HCT116 (cell line): ENCODE measurements at regions not wholly inside any gene's neighbourhood (a gene's known extent, or its start where the extent isn't known, plus 50 kb on each side); places are given as distances from the start of the nearest gene placed in this dataset.

Source experiments
- ATAC-seq: fragments of 200-7000 bp; cut with Tn5 transposase; 2 replicates; pipeline ENCODE4 v1.9.1; 2020; ENCODE audit warnings: mild to moderate bottlenecking, moderate library complexity
- BruUV-seq: library from RNA; stranded (reverse); fragments of 400-500 nt; replicated peaks from 2 replicates; lab custom pipeline; 2021; lab: Mats Ljungman, UMichigan
- CTCF ChIA-PET: fragments of 300-600 bp; sonication (Branson Sonifier 250); formaldehyde crosslinking; loops from one replicate; lab custom pipeline; 2021; ENCODE audit warnings: antibody characterized with exemption; lab: Charles Lee
- POLR2A ChIA-PET: fragments of 300-600, 350-600 bp; sonication (Branson Sonifier 250); formaldehyde crosslinking; loops from one replicate; lab custom pipeline; 2021; ENCODE audit warnings: antibody characterized with exemption; lab: Charles Lee
- RAD21 ChIA-PET, 2 experiments: fragments of 300-600 bp; sonication (Branson Sonifier 250); formaldehyde crosslinking; loops; one replicate each; lab custom pipeline; 2023; ENCODE audit warnings: low total read pairs in 2 of 2; ENCODE audit not compliant: uncharacterized antibody in 2 of 2, unreplicated experiment in 2 of 2, low non-redundant PET in 1 of 2; lab: Charles Lee
- DNase-seq: peaks from one replicate; pipeline ENCODE4 v3.0.0-alpha.2; 2010; ENCODE audit warnings: low read depth, low spot score
- H2AFZ ChIP-seq: fragments of 200-600 bp; shearing (Covaris generic), sonication (generic); 2 replicates; pipeline ENCODE4 v1.6.1; 2017; ENCODE audit warnings: low read depth, mixed run types, mixed read lengths, antibody characterized with exemption, low read length; ENCODE audit not compliant: poor library complexity, severe bottlenecking
- H3K27ac ChIP-seq: 2 replicates; pipeline ENCODE4 v1.5.1; 2012; ENCODE audit warnings: low read depth, low read length
- H3K27me3 ChIP-seq: fragments of 200-600 bp; sonication (generic); 2 replicates; pipeline ENCODE4 v1.6.1; 2016; ENCODE audit warnings: mixed run types, low read length, mixed read lengths; ENCODE audit not compliant: insufficient read depth
- H3K36me3 ChIP-seq, 2 experiments: fragments of 200-500 bp in 1 of 2; fragments of 200-600 bp in 1 of 2; sonication (Bioruptor generic) in 1 of 2; sonication (generic) in 1 of 2; 2 replicates each; pipeline versions ENCODE4 v1.5.1 to v1.6.1; 2014 to 2016; ENCODE audit warnings: low read length in 2 of 2, inconsistent platforms in 1 of 2, mixed read lengths in 1 of 2, mixed run types in 1 of 2; ENCODE audit not compliant: insufficient read depth in 2 of 2, control insufficient read depth in 1 of 2
- H3K4me1 ChIP-seq, 2 experiments: fragments of 200-600 bp in 1 of 2; sonication (generic) in 1 of 2; 2 replicates each; pipeline versions ENCODE4 v1.5.1 to v1.6.1; 2012 to 2017; ENCODE audit warnings: low read length in 2 of 2, inconsistent platforms in 1 of 2, mild to moderate bottlenecking in 1 of 2, mixed read lengths in 1 of 2, mixed run types in 1 of 2, moderate library complexity in 1 of 2; ENCODE audit not compliant: insufficient read depth in 2 of 2, control insufficient read depth in 1 of 2
- H3K4me2 ChIP-seq: fragments of 200-600 bp; sonication (generic); 2 replicates; pipeline ENCODE4 v1.6.1; 2017; ENCODE audit warnings: mixed run types, low read length, mixed read lengths
- H3K4me3 ChIP-seq, 2 experiments: fragments of 200-600 bp in 1 of 2; sonication (generic) in 1 of 2; replicated peaks in 1 of 2; 2 replicates each; pipeline ENCODE4 v1.5.1; 2011 to 2016; ENCODE audit warnings: low read length in 2 of 2, control low read depth in 1 of 2, low read depth in 1 of 2, mild to moderate bottlenecking in 1 of 2, mixed read lengths in 1 of 2, mixed run types in 1 of 2
- H3K79me2 ChIP-seq: fragments of 200-600 bp; sonication (generic); 2 replicates; pipeline ENCODE4 v1.6.1; 2017; ENCODE audit warnings: mild to moderate bottlenecking, mixed run types, low read length, moderate library complexity, mixed read lengths; ENCODE audit not compliant: insufficient read depth
- H3K9ac ChIP-seq: fragments of 200-600 bp; sonication (generic); 2 replicates; pipeline ENCODE4 v1.6.1; 2016; ENCODE audit warnings: low read length, mixed read lengths
- H3K9me2 ChIP-seq: fragments of 200-600 bp; sonication (generic), shearing (Covaris generic); 2 replicates; pipeline ENCODE4 v1.6.1; 2017; ENCODE audit warnings: mixed run types, mild to moderate bottlenecking, moderate library complexity; ENCODE audit not compliant: insufficient read depth
- H3K9me3 ChIP-seq, 2 experiments: fragments of 200-500 bp in 1 of 2; fragments of 200-600 bp in 1 of 2; sonication (Bioruptor generic) in 1 of 2; sonication (generic) in 1 of 2; 2 replicates each; pipeline ENCODE4 v1.6.1; 2014 to 2017; ENCODE audit warnings: low read length in 2 of 2, mixed read lengths in 2 of 2, inconsistent platforms in 1 of 2, low read depth in 1 of 2, mild to moderate bottlenecking in 1 of 2, mixed run types in 1 of 2, moderate library complexity in 1 of 2; ENCODE audit not compliant: control insufficient read depth in 1 of 2, insufficient read depth in 1 of 2
- H4K20me1 ChIP-seq: fragments of 200-600 bp; sonication (generic), shearing (Covaris generic); 2 replicates; pipeline ENCODE4 v1.6.1; 2017; ENCODE audit warnings: mixed run types, mild to moderate bottlenecking, moderate library complexity; ENCODE audit not compliant: insufficient read depth
- ATF3 ChIP-seq: IDR thresholded peaks from 2 replicates; pipeline ENCODE4 v1.6.1; 2012
- CBX3 ChIP-seq: IDR thresholded peaks from 2 replicates; pipeline ENCODE4 v1.6.1; 2012; ENCODE audit warnings: low read depth
- CEBPB ChIP-seq: IDR thresholded peaks from 2 replicates; pipeline ENCODE4 v1.6.1; 2012; ENCODE audit warnings: low read depth
- CTCF ChIP-seq, 3 experiments: fragments of 200-600 bp in 1 of 3; sonication (generic) in 1 of 3; IDR thresholded peaks in 2 of 3; conservative IDR thresholded peaks in 1 of 3; 2 replicates each; pipeline ENCODE4 v1.5.1; 2012 to 2017; ENCODE audit warnings: low read depth in 2 of 3, low read length in 2 of 3, antibody characterized with exemption in 1 of 3, borderline replicate concordance in 1 of 3, control low read depth in 1 of 3, mild to moderate bottlenecking in 1 of 3, mixed read lengths in 1 of 3, mixed run types in 1 of 3, moderate library complexity in 1 of 3; ENCODE audit not compliant: insufficient read depth in 1 of 3
- ELF1 ChIP-seq: IDR thresholded peaks from 2 replicates; pipeline ENCODE4 v1.6.1; 2012; ENCODE audit warnings: low read depth, borderline replicate concordance
- EZH2phosphoT487 ChIP-seq: fragments of 200-600 bp; IDR thresholded peaks from 2 replicates; pipeline ENCODE4 v1.6.1; 2018; ENCODE audit warnings: antibody characterized with exemption, borderline replicate concordance
- FOSL1 ChIP-seq: IDR thresholded peaks from 2 replicates; pipeline ENCODE4 v1.6.1; 2012; ENCODE audit warnings: low read depth
- JUND ChIP-seq: IDR thresholded peaks from 2 replicates; pipeline ENCODE4 v1.6.1; 2012
- MAX ChIP-seq: IDR thresholded peaks from 2 replicates; pipeline ENCODE4 v1.6.1; 2012
- POLR2A ChIP-seq: IDR thresholded peaks from 2 replicates; pipeline ENCODE4 v1.7.0; 2011; ENCODE audit warnings: borderline replicate concordance; ENCODE audit not compliant: insufficient read depth, insufficient read length; ENCODE audit errors: extremely low read depth
- RAD21 ChIP-seq: IDR thresholded peaks from 2 replicates; pipeline ENCODE4 v1.6.1; 2012; ENCODE audit warnings: low read depth, mild to moderate bottlenecking
- REST ChIP-seq: IDR thresholded peaks from 2 replicates; pipeline ENCODE4 v1.6.1; 2012; ENCODE audit warnings: low read depth
- SIN3A ChIP-seq: IDR thresholded peaks from 2 replicates; pipeline ENCODE4 v1.6.1; 2012; ENCODE audit warnings: low read depth
- SP1 ChIP-seq: IDR thresholded peaks from 2 replicates; pipeline ENCODE4 v1.6.1; 2012; ENCODE audit warnings: low read depth
- SRF ChIP-seq: IDR thresholded peaks from 2 replicates; pipeline ENCODE4 v1.6.1; 2012; ENCODE audit warnings: low read depth
- YY1 ChIP-seq: IDR thresholded peaks from 2 replicates; pipeline ENCODE4 v1.6.1; 2011; ENCODE audit warnings: low read length, low read depth, moderate library complexity, mild to moderate bottlenecking; ENCODE audit not compliant: insufficient replicate concordance; ENCODE audit errors: extremely low read depth
- ZBTB33 ChIP-seq: IDR thresholded peaks from 2 replicates; pipeline ENCODE4 v1.6.1; 2011; ENCODE audit warnings: mild to moderate bottlenecking, low read length, moderate library complexity; ENCODE audit not compliant: insufficient replicate concordance; ENCODE audit errors: extremely low read depth
- ZFX ChIP-seq: fragments of 450-650 bp; IDR thresholded peaks from 2 replicates; pipeline ENCODE4 v1.6.1; 2017
- ZNF274 ChIP-seq: fragments of 200-500 bp; sonication (Bioruptor generic); IDR thresholded peaks from 2 replicates; pipeline ENCODE4 v1.6.1; 2014; ENCODE audit warnings: mild to moderate bottlenecking, low read depth, low read length, inconsistent platforms
- intact Hi-C: fragments of 100-400 bp; cut with micrococcal nuclease; formaldehyde crosslinking; loops from 2 replicates; pipeline ENCODE4 v1.10.0; 2022

GRCh38 chr14:83478741-83479140 lies 1945.1 kb upstream of the SEL1L start:
- ChIA-PET RAD21 (no interaction called here), CTCF (no interaction called here), POLR2A (no interaction called here)
- Histone ChIP-seq H3K79me2 (no peaks in the 10 kb centered on the region), H3K36me3 (no peaks in the 10 kb centered on the region), H3K9me3 (peaks cover 5 to 28% of the 10 kb centered on the region in 2 experiments; a peak in 3 of 4 replicates), H3K9me2 (no peaks in the 10 kb centered on the region), H3K27me3 (no peaks in the 10 kb centered on the region), H3K4me3 (no peak overlapping the region), H3K4me2 (no peak overlapping the region), H3K9ac (no peak overlapping the region), H2AFZ (no peak overlapping the region), H3K4me1 (no peaks in the 10 kb centered on the region), H4K20me1 (no peaks in the 10 kb centered on the region), H3K27ac (no peak overlapping the region)
- DNase-seq = no peak
- TF ChIP-seq ZFX = no peak
- TF ChIP-seq SIN3A = no peak
- no peak for TF ChIP-seq REST
- TF ChIP-seq SRF = no peak
- no peak for TF ChIP-seq ATF3
- TF ChIP-seq FOSL1 = no peak
- no peak for TF ChIP-seq SP1
- TF ChIP-seq POLR2A = no peak
- TF ChIP-seq JUND = no peak
- no peak for TF ChIP-seq YY1
- no peak for TF ChIP-seq MAX
- TF ChIP-seq ZNF274 = no peak
- no peak for TF ChIP-seq CTCF (IDR thresholded peaks at IDR 0.05 in 2 of 3, conservative IDR thresholded peaks at IDR 0.05 in 1 of 3; ENCODE audit: borderline replicate concordance in 1 of 3, insufficient read depth in 1 of 3, low read depth in 2 of 3, low read length in 2 of 3)
- TF ChIP-seq RAD21 = no peak
- TF ChIP-seq CBX3 = no peak
- no peak for TF ChIP-seq ELF1
- TF ChIP-seq ZBTB33 = no peak
- no peak for TF ChIP-seq CEBPB
- TF ChIP-seq EZH2phosphoT487 = no peak
- BruUV-seq = no TSS peak
- intact Hi-C loops = no loop called here
- no peak for ATAC-seq
